Stomach (tissue), 8 donors: ENCODE measurements at regions not wholly inside any gene's neighbourhood (a gene's known extent, or its start where the extent isn't known, plus 50 kb on each side); places are given as distances from the start of the nearest gene placed in this dataset.
"Not testable (repeated sequence)": the region's sequence is repeated elsewhere in the genome, so short reads cannot be mapped to it uniquely, and the experiment has no call there.

Source experiments
- DNase-seq, 2 donors: peaks; one replicate each; pipeline versions ENCODE4 v3.0.0 to v3.0.0-alpha.2; 2013 to 2019
- H3K27ac ChIP-seq, 5 donors: fragments of 200-600 bp in 4 of 5; sonication (generic) in 4 of 5; one replicate each; pipeline ENCODE4 v1.5.1; 2013 to 2019; ENCODE audit warnings: mild to moderate bottlenecking in 1 of 5, moderate library complexity in 1 of 5
- H3K27me3 ChIP-seq, 3 donors: fragments of 200-600 bp; sonication (generic); one replicate each; pipeline ENCODE4 v1.5.1; 2017 to 2019; ENCODE audit warnings: mixed run types in 1 of 3
- H3K36me3 ChIP-seq, 4 donors: fragments of 200-600 bp; sonication (generic); 1 replicate in 3 of 4; 2 replicates in 1 of 4; pipeline ENCODE4 v1.5.1; 2016 to 2019
- H3K4me1 ChIP-seq, 4 donors: fragments of 200-600 bp; sonication (generic); one replicate each; pipeline ENCODE4 v1.5.1; 2016 to 2019
- H3K4me3 ChIP-seq, 4 donors: fragments of 200-600 bp; sonication (generic) in 3 of 4; one replicate each; pipeline ENCODE4 v1.5.1; 2016 to 2019; ENCODE audit warnings: mild to moderate bottlenecking in 1 of 4
- H3K9me3 ChIP-seq, 4 donors: fragments of 200-600 bp; sonication (generic); one replicate each; pipeline ENCODE4 v1.5.1; 2016 to 2019
- CTCF ChIP-seq, 7 experiments: fragments of 450-650 bp in 4 of 7; fragments of 200-600 bp in 3 of 7; sonication (generic) in 3 of 7; IDR thresholded peaks; one replicate each; pipeline ENCODE4 v1.5.1; 2016 to 2019; ENCODE audit warnings: antibody characterized with exemption in 7 of 7, control low read depth in 2 of 7, mild to moderate bottlenecking in 1 of 7
- EP300 ChIP-seq: sonication (generic); formaldehyde crosslinking; IDR thresholded peaks from one replicate; pipeline ENCODE4 v1.6.1; 2017; ENCODE audit warnings: antibody characterized with exemption
- POLR2A ChIP-seq, 4 donors: fragments of 450-650 bp; IDR thresholded peaks; one replicate each; pipeline ENCODE4 v1.6.1; 2016; ENCODE audit warnings: antibody characterized with exemption in 4 of 4, control low read depth in 2 of 4, mild to moderate bottlenecking in 1 of 4, moderate library complexity in 1 of 4
- POLR2AphosphoS5 ChIP-seq, 3 donors: sonication (generic); formaldehyde crosslinking; IDR thresholded peaks; one replicate each; pipeline ENCODE4 v1.6.1; 2016; ENCODE audit warnings: antibody characterized with exemption in 3 of 3
- WGBS, 5 donors: extraction: QIAGEN DNeasy Blood & Tissue Kit in 3 of 5; methylation state at CpG; one replicate each; pipeline versions ENCODE4 v1.1.5 to v1.1.7; 2013 to 2018; 5-methylcytosine and 5-hydroxymethylcytosine counted together
- intact Hi-C: fragments of 100-400 bp; cut with DNase I; formaldehyde crosslinking; loops from one replicate; pipeline ENCODE4 v1.15.1; 2023; ENCODE audit warnings: low total_unique reads
- donor health status: healthy with polysubstance abuse.
- donor health status: Bipolar disorder and iron deficiency.
- donor health status: healthy.

- Histone ChIP-seq H3K4me1 (no peaks in the 10 kb centered on the region), H3K4me3 (no peak overlapping the region), H3K9me3 (no peaks in the 10 kb centered on the region), H3K27me3 (peaks cover 0 to 33% (median 8%) of the 10 kb centered on the region in 3 donors), H3K27ac (no peak overlapping the region), H3K36me3 (no peaks in the 10 kb centered on the region)
- 76 to 89% (median 80%) methylated on average over 2 of the region's 2 CpGs for WGBS, 5 donors
- no peak for DNase-seq
- TF ChIP-seq CTCF (IDR thresholded peaks at IDR 0.05) (peak in 1 of 7 experiments; percentile 7), POLR2A (IDR thresholded peaks at IDR 0.05) (no peak), EP300 (no peak), POLR2AphosphoS5 (IDR thresholded peaks at IDR 0.05) (no peak)
- intact Hi-C loops, result no loop called here
These were observed 359.2 kb downstream of the RRAGC start for GRCh38 chr1:38500352-38500751.

DNA sequence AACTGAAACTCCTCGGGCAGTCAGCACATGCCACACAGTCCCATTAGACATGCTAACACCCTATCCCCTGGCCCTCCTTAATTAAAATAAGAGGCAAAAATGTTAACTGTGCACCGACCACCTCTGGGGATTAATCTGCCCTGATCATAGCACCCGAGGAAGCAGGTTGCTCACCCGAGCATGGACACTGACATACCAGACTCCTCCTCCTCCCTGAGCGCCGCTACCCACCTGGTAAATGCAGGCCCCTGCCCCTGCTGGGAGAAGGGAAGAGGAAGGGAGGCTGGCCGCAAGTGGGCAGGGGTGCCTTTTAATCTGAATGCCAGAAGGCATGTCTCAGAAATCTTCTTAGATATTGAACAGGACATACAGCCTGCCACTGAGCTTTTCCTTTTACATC is 360.9 kb downstream of the RRAGC start:
- Histone ChIP-seq H3K4me1 (no peaks in the 10 kb centered on the region), H3K9me3 (no peaks in the 10 kb centered on the region), H3K27ac (no peak overlapping the region), H3K4me3 (no peak overlapping the region), H3K36me3 (no peaks in the 10 kb centered on the region), H3K27me3 (peaks cover 0 to 29% (median 8%) of the 10 kb centered on the region in 3 donors)
- intact Hi-C loops, result no loop called here
- 34 to 53% (median 38%) methylated on average over 7 of the region's 7 CpGs for WGBS, 5 donors
- no peak for DNase-seq
- TF ChIP-seq POLR2AphosphoS5 (IDR thresholded peaks at IDR 0.05), result no peak

DNA sequence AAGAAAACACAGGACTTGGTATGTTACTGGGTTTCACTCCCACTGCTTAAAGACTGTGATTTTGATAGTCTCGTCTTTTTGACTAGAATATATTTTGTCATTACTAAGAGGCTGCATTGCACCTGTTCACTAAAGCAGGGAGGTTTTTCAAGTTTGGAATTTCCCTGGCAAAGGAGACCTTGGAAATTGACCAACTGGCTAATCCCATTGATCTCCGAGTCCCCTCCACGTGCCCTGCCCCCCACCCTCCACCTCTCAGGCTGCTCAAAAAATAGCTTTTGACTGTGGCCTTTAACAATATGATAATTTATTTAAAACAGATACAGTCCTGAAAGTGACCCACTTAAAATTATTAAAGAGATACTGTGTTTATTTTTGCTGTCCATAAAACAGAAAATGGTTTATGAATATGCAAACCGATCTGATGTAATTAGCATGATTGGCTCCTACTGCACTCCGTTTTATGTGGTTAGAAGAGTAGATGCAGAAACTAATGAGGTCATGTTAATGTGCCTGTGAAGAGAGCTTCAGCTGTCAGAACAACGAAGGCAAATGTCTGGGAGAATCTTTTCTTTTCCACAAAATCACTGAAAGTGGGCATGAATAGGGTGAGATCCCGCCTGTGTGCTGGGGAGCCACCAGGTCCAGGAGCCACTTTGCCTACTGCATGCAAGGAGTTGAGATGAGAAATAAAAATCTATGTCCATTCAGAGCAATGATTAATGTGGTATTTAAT is 361.5 kb downstream of the RRAGC start:
- Histone ChIP-seq H3K36me3 (no peaks in the 10 kb centered on the region), H3K4me3 (no peak overlapping the region), H3K4me1 (no peaks in the 10 kb centered on the region), H3K27ac (no peak overlapping the region), H3K27me3 (peaks cover 0 to 24% (median 6%) of the 10 kb centered on the region in 3 donors), H3K9me3 (no peaks in the 10 kb centered on the region)
- TF ChIP-seq POLR2A (IDR thresholded peaks at IDR 0.05) (no peak), CTCF (IDR thresholded peaks at IDR 0.05) (no peak), EP300 (no peak), POLR2AphosphoS5 (IDR thresholded peaks at IDR 0.05) (no peak)
- intact Hi-C loops, result no loop called here
- DNase-seq, result no peak
- WGBS, 5 donors, result 55 to 63% (median 62%) methylated on average over 7 of the region's 7 CpGs

DNA sequence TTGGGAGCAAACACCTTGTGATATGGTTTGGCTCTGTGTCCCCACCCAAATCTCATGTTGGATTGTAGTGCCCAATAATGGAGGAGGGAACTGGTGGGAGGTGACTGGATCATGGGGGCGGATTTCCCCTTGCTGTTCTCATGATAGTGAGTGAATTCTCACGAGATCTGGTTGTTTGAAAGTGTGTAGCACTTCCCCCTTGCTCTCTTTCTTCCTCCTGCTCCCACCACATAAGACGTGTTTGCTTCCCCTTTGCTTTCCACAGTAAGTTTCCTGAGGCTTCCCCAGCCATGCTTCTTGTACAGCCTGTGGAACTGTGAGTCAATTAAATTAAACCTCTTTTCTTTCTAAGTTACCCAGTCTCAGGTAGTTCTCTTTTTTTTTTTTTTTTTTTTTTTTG is 366.3 kb downstream of the RRAGC start:
- intact Hi-C loops, H3K9me3 ChIP-seq: not testable (repeated sequence)
- H3K27me3 ChIP-seq, result peaks cover 0 to 30% (median 7%) of the 10 kb centered on the region in 3 donors

GRCh38 chr1:38489844-38490270 is 369.7 kb downstream of the RRAGC start:
- intact Hi-C loops, result no loop called here
- H3K27me3 ChIP-seq, result peaks cover 0 to 50% (median 7%) of the 10 kb centered on the region in 3 donors
- H3K4me3 ChIP-seq, result no peak overlapping the region
- DNase-seq, result peak in 1 of 2 donors; percentile 55
- no peak overlapping the region for H3K27ac ChIP-seq
- H3K4me1 ChIP-seq, result no peaks in the 10 kb centered on the region
- H3K36me3 ChIP-seq, result no peaks in the 10 kb centered on the region
- TF ChIP-seq CTCF (IDR thresholded peaks at IDR 0.05) (peak in 2 of 7 experiments; percentile 33 to 43), POLR2A (IDR thresholded peaks at IDR 0.05) (no peak), POLR2AphosphoS5 (IDR thresholded peaks at IDR 0.05) (no peak)
- WGBS, 5 donors, result 49 to 62% (median 57%) methylated on average over 4 to 6 of the region's 6 CpGs
- H3K9me3 ChIP-seq, result no peaks in the 10 kb centered on the region

More for the DNA sequence above, 366.3 kb downstream of the RRAGC start:
- H3K27ac ChIP-seq, H3K36me3 ChIP-seq, DNase-seq, H3K4me1 ChIP-seq, H3K4me3 ChIP-seq: not testable (repeated sequence)
- WGBS, 5 donors, result 60 to 65% (median 63%) methylated on average over 3 of the region's 3 CpGs
